Activated T-cell treated with anti-CD3 and anti-CD28 coated beads for 48 hours (primary cell): ENCODE measurements at regions not wholly inside any gene's neighbourhood (a gene's known extent, or its start where the extent isn't known, plus 50 kb on each side); places are given as distances from the start of the nearest gene placed in this dataset.

ENCODE experiments used
- DNase-seq: peaks from one replicate; pipeline ENCODE4 v3.0.0-alpha.2; 2020; ENCODE audit warnings: low read depth

GRCh38 chr20:50286174-50286511 lies 95.5 kb downstream of the CEBPB start:
- no peak for DNase-seq

GRCh38 chr20:50286609-50287008 lies 96.0 kb downstream of the CEBPB start:
- DNase-seq: no peak

- no peak for DNase-seq
Observed at GRCh38 chr20:50287512-50287911, 96.9 kb downstream of the CEBPB start.

GRCh38 chr20:50288128-50288623 lies 97.5 kb downstream of the CEBPB start:
- DNase-seq: no peak

GRCh38 chr20:50289581-50289980 lies 99.0 kb downstream of the CEBPB start:
- no peak for DNase-seq

- no peak for DNase-seq
Observed at GRCh38 chr20:50290112-50290511, 99.5 kb downstream of the CEBPB start.

- DNase-seq: no peak
Observed at GRCh38 chr20:50290808-50291207, 100.2 kb downstream of the CEBPB start.

- no peak for DNase-seq
Observed at GRCh38 chr20:50291254-50292078, 100.8 kb downstream of the CEBPB start.

GRCh38 chr20:50292079-50292590 lies 101.5 kb downstream of the CEBPB start:
- DNase-seq: no peak

- DNase-seq: no peak
Observed at GRCh38 chr20:50292591-50293283, 102.1 kb downstream of the CEBPB start.

GRCh38 chr20:50293284-50294139 lies 102.9 kb downstream of the CEBPB start:
- DNase-seq: no peak

- no peak for DNase-seq
Observed at GRCh38 chr20:50294164-50295088, 103.8 kb downstream of the CEBPB start.

GRCh38 chr20:50295345-50295744 lies 104.7 kb downstream of the CEBPB start:
- no peak for DNase-seq

- no peak for DNase-seq
Observed at GRCh38 chr20:50295762-50296449, 105.3 kb downstream of the CEBPB start.

- no peak for DNase-seq
Observed at GRCh38 chr20:50296450-50297375, 106.1 kb downstream of the CEBPB start.

GRCh38 chr20:50297498-50298376 lies 107.1 kb downstream of the CEBPB start:
- DNase-seq: no peak

GRCh38 chr20:50298554-50299324 lies 108.1 kb downstream of the CEBPB start:
- DNase-seq: no peak

- no peak for DNase-seq
Observed at GRCh38 chr20:50299325-50299629, 108.6 kb downstream of the CEBPB start.
